HUDEP-2 (cell line): ENCODE measurements at regions not wholly inside any gene's neighbourhood (a gene's known extent, or its start where the extent isn't known, plus 50 kb on each side); places are given as distances from the start of the nearest gene placed in this dataset.
A peak's percentile ranks its signal among the peaks of the same experiment; 100 is the strongest.
"Not testable (repeated sequence)": the region's sequence is repeated elsewhere in the genome, so short reads cannot be mapped to it uniquely, and the experiment has no call there.

ENCODE experiments used
- DNase-seq, 76 experiments: peaks; one replicate each; lab custom pipeline; 2025; ENCODE audit not compliant: unreplicated experiment in 76 of 76; lab: John Stamatoyannopoulos, UW

- no peak for DNase-seq
These were observed 1556.8 kb downstream of the EFNA5 start for GRCh38 chr5:106113922-106114321.

- no peak for DNase-seq
These were observed 1564.4 kb downstream of the EFNA5 start for GRCh38 chr5:106106384-106106783.

GRCh38 chr5:106097340-106097739, 1573.4 kb downstream of the EFNA5 start:
- no peak for DNase-seq

GRCh38 chr5:106094839-106095238, 1575.9 kb downstream of the EFNA5 start:
- no peak for DNase-seq

- peak in 5 of 76 experiments; percentile 2 to 28 (median 11) for DNase-seq
These were observed 1576.5 kb downstream of the EFNA5 start for GRCh38 chr5:106094204-106094607.

GRCh38 chr5:106093134-106093533, 1577.6 kb downstream of the EFNA5 start:
- no peak for DNase-seq

GRCh38 chr5:106092455-106092854, 1578.3 kb downstream of the EFNA5 start:
- DNase-seq = no peak

- no peak for DNase-seq
These were observed 1581.7 kb downstream of the EFNA5 start for GRCh38 chr5:106089073-106089472.

GRCh38 chr5:106088462-106088861, 1582.3 kb downstream of the EFNA5 start:
- no peak for DNase-seq

GRCh38 chr5:106086352-106086751, 1584.4 kb downstream of the EFNA5 start:
- no peak for DNase-seq

- no peak for DNase-seq
These were observed 1585.2 kb downstream of the EFNA5 start for GRCh38 chr5:106085556-106085955.

GRCh38 chr5:106085136-106085535, 1585.6 kb downstream of the EFNA5 start:
- DNase-seq = no peak

GRCh38 chr5:106080535-106080934, 1590.2 kb downstream of the EFNA5 start:
- DNase-seq = peak in 1 of 76 experiments; percentile 4

- no peak for DNase-seq
These were observed 1594.1 kb downstream of the EFNA5 start for GRCh38 chr5:106076655-106077054.

- DNase-seq = no peak
These were observed 1598.5 kb downstream of the EFNA5 start for GRCh38 chr5:106072208-106072607.

- DNase-seq = no peak
These were observed 1623.4 kb downstream of the EFNA5 start for GRCh38 chr5:106047341-106047740.

GRCh38 chr5:106032069-106032468, 1638.7 kb downstream of the EFNA5 start:
- not testable (repeated sequence) for DNase-seq

- no peak for DNase-seq
These were observed 1642.4 kb downstream of the EFNA5 start for GRCh38 chr5:106028314-106028713.

- no peak for DNase-seq
These were observed 1649.8 kb downstream of the EFNA5 start for GRCh38 chr5:106020894-106021293.

- no peak for DNase-seq
These were observed 1651.5 kb downstream of the EFNA5 start for GRCh38 chr5:106019261-106019660.

GRCh38 chr5:106017243-106017857, 1653.4 kb downstream of the EFNA5 start:
- DNase-seq = no peak

- DNase-seq = no peak
These were observed 1656.5 kb downstream of the EFNA5 start for GRCh38 chr5:106014262-106014661.

- DNase-seq = no peak
These were observed 1664.5 kb downstream of the EFNA5 start for GRCh38 chr5:106006242-106006641.
